ENCODE measurements at regions not wholly inside any gene's neighbourhood (a gene's known extent, or its start where the extent isn't known, plus 50 kb on each side); places are given as distances from the start of the nearest gene placed in this dataset.

- no peak for TF ChIP-seq THRAP3 (IDR thresholded peaks at IDR 0.05; ENCODE audit: borderline replicate concordance)
- TF ChIP-seq TOE1 (IDR thresholded peaks at IDR 0.05; ENCODE audit: borderline replicate concordance): peak; percentile 77; the same call in 1 of the 2 replicates
- TF ChIP-seq TOE1 (CRISPR knock-in tag; IDR thresholded peaks at IDR 0.05; ENCODE audit: borderline replicate concordance, low read depth): no peak
- TF ChIP-seq SRSF3 (IDR thresholded peaks at IDR 0.05; ENCODE audit: insufficient read depth, low read length): no peak
- no peak for TF ChIP-seq RBM39 (optimal IDR thresholded peaks at IDR 0.05; ENCODE audit: low read depth, low read length)
- no peak for TF ChIP-seq IFI16 (CRISPR knock-in tag; IDR thresholded peaks at IDR 0.05)
- peak; percentile 98 for TF ChIP-seq GATA2 (CRISPR knock-in tag; IDR thresholded peaks at IDR 0.05)
- TF ChIP-seq TGIF2 (CRISPR knock-in tag; IDR thresholded peaks at IDR 0.05): no peak
- TF ChIP-seq POLR2AphosphoS5 (IDR thresholded peaks at IDR 0.05; ENCODE audit: control insufficient read depth, insufficient read depth, low read depth, low read length): peak; percentile 100
- no peak for TF ChIP-seq ZNF121 (CRISPR knock-in tag; conservative IDR thresholded peaks at IDR 0.05)
- TF ChIP-seq NUFIP1 (IDR thresholded peaks at IDR 0.05; ENCODE audit: partially characterized antibody): no peak
- no peak; the same call in 1 of the 2 replicates for TF ChIP-seq ZNF79 (CRISPR knock-in tag; IDR thresholded peaks at IDR 0.05; ENCODE audit: low read depth)
- no peak for TF ChIP-seq XRCC4 (IDR thresholded peaks at IDR 0.05; ENCODE audit: extremely low read depth, insufficient read depth, insufficient read length)
- TF ChIP-seq RBM22 (IDR thresholded peaks at IDR 0.05; ENCODE audit: low read depth, low read length, poor library complexity, severe bottlenecking): no peak
- TF ChIP-seq SAFB2 (IDR thresholded peaks at IDR 0.05; ENCODE audit: borderline replicate concordance, low read depth, low read length, severe bottlenecking): no peak
- no peak for TF ChIP-seq DLX4 (CRISPR knock-in tag; IDR thresholded peaks at IDR 0.05)
- TF ChIP-seq PKNOX1 (IDR thresholded peaks at IDR 0.05): peak; percentile 88
- TF ChIP-seq AFF1 (IDR thresholded peaks at IDR 0.05; ENCODE audit: low read depth in 1 of 2, partially characterized antibody in 2 of 2): peak; percentile 47 to 97
- no peak for TF ChIP-seq THRA (IDR thresholded peaks at IDR 0.05)
- TF ChIP-seq CTBP1 (IDR thresholded peaks at IDR 0.05; ENCODE audit: borderline replicate concordance): peak; percentile 89; the same call in 1 of the 2 replicates
Observed at GRCh38 chr6:133701633-133702331, 187.1 kb upstream of the TCF21 start (continued).

Measured in K562 (cell line).